Stimulated activated CD4-positive, alpha-beta T cell treated with anti-CD3 and anti-CD28 coated beads, Interleukin-12 subunit alpha, Interleukin-12 subunit beta, amount 100 ng/mL, for 48 hours (primary cell): ENCODE measurements at regions not wholly inside any gene's neighbourhood (a gene's known extent, or its start where the extent isn't known, plus 50 kb on each side); places are given as distances from the start of the nearest gene placed in this dataset.

Experiments used
- DNase-seq, 3 donors: peaks; one replicate each; pipeline ENCODE4 v3.0.0-alpha.2; 2020; ENCODE audit warnings: low read depth in 2 of 3, low spot score in 1 of 3

DNA sequence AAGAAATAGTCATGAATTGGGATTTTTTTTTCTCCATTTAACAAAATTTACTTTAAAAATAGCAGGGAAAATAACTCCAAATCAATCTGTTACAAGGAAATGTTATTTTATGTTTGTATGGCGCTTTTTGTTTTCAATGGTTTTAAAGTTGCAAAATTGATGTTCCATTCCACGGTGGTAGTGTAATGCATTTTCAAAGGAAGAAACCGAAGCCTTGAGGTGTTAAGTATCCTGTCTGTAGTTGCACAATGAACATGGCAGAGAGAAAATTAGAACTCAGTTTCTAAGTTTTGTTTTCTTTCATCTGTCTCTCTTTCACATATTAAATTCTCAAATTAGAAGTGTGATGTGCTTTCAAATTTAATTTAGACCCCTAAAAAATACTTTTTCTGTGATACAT lies 841.8 kb downstream of the USP25 start:
- no peak for DNase-seq

DNA sequence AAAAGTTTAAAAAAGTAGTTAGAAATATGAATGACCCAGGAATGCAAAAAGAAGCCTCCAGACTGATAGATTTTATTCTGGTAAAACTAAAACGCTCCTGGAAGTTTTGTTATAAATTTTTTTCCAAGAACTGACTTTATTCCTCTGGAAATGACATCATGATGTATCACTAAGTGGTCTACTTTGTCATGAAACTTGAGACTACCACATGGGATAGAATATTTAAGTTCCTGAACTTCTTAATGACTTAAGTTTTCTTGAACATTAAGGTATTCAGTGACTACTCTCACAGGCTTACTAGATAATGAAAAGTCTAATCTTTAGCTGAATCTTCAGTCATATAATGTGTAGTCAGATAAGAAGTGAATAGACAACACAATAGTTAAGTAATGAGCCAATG lies 842.2 kb downstream of the USP25 start:
- no peak for DNase-seq

DNA sequence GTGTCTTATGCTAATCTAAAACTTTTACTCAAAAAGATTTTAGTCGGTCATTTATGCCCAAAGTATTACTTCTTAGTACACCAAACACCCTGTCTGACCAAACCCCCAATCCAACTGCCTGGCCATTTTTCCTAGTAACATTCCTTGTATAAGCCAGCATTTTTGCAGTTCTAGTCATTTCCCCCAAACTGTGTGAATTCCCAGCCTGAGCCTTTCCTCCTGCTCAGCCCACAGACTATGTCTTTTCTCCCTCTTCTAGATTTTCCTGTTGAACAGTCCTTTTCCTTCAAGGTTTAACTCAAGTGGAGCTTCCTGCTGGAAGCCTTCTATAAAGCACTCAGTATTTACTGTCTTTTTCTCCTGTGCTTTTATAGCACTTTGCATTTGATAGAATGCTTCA lies 843.8 kb downstream of the USP25 start:
- no peak for DNase-seq

DNA sequence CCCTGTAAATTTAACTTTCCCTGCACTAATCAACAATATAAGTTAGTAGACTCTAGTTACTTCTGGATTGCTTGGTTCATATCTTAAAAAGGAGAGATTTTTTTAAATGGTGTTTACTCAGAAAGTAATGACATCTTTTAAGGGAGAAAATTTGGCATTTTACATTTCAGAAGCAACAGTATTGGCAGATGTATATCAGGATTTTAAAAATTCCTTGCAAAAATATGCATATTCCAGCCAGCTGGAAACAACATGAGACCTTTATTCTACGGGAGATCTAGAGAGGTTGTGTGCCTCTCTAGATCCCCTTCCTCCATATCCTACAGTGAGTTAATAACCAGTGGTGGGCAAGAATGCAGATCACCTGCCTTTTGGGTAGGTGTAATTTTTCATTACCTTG lies 848.2 kb downstream of the USP25 start:
- no peak for DNase-seq

DNA sequence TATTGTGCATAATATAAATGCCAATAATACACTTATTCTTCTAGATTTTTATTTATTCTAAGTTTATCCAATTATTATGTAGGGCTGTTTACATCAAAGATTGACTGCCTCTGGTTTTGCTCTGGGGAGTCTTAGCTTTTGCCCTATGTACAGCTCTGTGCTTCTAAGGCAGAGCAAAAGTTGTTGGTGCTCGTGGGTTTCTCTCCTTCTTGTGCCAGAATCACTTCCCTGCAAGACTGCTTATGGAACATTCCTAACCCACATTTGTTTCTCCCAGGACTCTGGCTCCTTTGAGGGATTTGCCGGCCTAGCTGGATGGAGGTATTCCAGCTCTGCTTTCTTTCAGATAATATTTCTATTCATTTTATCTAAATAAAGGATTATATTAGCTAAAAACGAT lies 849.1 kb downstream of the USP25 start:
- DNase-seq: no peak

DNA sequence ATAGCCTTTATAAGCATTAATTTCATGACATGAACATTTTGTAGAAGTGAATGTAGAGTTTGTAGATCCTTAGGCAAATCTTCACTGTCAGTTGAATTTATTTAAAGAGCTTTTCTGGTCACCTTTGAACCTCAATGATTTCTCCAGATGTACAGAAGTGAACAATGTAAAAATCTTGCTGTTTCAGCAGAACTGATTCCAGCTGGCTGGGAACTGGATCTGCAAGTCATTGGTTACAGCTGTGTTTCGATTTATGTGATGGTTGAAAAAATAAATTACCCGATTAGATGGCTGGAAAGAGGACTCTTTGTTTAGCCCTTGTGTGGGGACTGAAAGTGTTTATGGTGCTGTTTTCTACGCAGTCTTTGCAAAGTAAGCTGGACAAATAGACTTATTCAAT lies 849.8 kb downstream of the USP25 start:
- no peak for DNase-seq

DNA sequence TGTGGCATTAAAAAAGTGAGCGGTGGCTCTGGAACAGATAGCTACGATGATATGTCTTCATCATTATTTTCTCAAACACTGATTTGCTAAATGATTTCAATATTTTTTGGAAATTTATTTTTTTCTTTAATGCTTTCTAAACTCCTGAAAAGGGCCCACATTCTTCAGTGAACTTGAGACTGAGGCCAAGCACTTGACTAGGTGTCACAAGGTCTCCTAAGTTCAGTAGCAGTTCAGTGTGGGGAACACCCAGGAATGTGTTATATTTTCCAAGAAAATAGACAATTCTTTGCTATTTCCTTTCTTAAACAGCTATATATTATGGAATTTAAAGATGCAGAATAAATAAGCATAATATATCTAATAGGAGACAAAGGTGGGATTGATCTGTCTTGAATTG lies 850.9 kb downstream of the USP25 start:
- DNase-seq: no peak

DNA sequence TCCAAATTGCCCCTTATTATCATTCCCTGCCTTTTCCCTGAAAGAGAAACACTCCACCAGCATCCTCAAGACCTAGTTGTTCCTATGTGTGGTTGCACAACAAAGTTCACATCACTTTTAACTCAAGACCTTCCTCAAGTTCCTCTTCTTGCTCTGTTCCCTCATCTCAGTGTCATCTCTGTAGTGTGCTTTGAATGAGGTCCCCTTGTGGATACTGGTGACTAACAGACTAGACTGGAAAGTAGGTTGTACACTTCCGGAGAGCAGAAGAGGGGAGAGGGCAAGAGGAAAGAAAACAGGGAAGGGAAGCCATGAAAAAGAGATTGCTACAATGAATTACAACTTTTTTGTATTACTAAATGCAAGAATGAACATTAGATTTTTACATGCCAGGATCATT lies 853.8 kb downstream of the USP25 start:
- no peak for DNase-seq

DNA sequence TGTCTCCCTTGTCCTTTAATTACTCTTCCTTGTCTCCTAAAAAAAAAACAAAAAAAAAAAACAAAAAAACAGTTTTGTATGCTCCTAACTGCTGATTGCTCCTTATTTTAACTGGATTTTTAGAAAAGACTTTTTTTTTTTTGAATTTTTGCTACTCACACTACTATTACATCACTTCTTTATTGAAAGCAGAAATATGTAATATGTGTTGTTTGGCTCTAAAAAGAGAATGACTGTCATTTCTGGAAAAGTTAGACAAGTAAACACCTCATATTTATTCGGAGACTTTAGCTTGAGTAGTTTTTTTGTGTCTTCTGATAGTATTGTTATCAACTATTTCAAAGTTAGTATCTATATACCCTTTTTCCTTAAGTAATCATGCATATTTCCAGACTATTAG lies 855.0 kb downstream of the USP25 start:
- no peak for DNase-seq

DNA sequence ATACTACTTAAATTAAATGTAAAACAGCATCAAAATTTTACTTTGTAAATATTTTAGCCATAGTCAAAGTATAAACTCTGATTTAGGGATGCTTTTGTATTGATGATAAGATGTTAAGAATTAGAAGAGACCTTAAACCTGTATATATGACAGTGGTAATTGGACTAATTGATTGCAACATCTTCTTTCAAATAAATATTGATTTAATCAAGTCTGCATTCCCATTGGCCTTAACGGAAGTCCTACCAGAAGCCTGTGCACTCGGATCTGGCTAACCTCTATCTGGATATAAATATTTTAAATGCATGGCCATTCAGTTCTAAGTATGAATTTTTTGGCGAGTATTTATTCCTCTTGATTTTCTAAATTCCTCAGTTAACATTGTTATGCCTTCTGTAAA lies 856.1 kb downstream of the USP25 start:
- no peak for DNase-seq

DNA sequence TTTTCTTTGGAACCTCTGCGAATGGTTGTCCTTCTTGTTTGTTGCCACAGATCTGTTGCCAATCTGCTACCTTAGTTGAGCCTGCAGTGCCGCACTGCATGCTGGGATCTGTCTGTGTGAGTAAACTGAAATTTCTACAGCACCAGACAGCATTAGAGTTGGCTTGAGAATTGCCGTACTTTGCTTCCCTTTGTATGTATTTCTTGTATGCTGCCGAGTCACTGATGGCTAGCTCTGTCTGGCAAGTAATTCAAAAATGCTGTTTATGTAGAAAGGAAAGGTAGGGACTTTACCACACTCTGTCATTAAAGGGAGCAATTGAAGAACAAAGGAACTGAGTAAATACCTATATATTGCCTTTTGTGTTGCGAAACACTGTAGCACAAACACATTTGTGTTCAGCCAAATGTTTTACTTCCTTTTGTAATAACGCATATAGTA lies 857.4 kb downstream of the USP25 start:
- DNase-seq: no peak

DNA sequence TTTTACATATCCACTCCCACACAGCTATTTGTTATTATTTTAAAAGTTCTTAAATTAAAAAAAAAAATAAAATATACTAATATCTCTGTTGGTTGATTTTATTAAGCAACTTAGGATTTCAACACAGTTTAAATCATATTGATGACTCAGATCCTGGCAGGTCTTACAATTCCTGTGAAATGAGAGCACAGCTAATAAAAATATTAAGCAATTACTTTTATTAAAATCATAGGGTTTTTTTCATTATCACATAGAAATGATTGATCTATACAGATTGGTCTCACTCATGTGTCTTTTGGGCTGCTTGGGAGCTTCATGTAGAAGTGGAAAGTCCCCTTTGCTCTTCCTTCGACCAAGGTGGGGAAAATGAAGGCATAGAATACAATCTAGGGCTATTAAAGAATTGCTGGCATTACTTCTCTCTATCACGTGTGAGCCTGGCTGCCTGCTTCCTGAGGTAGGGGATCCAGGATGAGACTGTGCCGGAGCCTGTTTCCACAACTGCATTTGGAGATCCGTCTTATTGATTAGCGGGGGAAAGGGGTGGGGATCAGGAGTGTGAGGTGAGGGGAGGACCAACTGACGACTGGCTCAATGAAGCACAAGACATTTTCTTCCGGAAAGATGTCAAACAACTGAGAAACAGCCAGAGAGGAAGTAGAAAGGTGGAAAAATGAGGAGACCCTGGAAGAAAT lies 858.0 kb downstream of the USP25 start:
- no peak for DNase-seq

DNA sequence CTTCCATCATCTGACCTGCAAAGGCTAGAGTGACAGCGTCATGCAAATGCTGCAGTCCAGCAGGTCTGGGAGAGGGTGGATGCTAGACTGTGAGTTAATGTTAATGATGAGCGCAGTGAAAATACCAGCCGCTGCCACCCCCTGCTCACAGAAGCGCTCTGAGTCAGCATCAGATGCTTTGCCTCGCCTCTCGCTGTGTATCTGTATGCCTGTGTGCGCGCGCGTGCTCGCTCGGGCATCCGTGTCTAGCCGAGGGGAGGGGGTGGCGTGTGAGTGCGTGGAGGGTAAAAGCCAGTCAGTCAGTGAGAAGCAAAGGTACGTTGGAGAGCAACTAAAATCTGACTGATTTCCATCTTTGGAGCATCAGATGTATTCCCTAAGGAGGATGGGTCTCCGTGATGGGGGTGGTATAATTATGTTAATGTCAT lies 858.7 kb downstream of the USP25 start:
- DNase-seq: no peak

DNA sequence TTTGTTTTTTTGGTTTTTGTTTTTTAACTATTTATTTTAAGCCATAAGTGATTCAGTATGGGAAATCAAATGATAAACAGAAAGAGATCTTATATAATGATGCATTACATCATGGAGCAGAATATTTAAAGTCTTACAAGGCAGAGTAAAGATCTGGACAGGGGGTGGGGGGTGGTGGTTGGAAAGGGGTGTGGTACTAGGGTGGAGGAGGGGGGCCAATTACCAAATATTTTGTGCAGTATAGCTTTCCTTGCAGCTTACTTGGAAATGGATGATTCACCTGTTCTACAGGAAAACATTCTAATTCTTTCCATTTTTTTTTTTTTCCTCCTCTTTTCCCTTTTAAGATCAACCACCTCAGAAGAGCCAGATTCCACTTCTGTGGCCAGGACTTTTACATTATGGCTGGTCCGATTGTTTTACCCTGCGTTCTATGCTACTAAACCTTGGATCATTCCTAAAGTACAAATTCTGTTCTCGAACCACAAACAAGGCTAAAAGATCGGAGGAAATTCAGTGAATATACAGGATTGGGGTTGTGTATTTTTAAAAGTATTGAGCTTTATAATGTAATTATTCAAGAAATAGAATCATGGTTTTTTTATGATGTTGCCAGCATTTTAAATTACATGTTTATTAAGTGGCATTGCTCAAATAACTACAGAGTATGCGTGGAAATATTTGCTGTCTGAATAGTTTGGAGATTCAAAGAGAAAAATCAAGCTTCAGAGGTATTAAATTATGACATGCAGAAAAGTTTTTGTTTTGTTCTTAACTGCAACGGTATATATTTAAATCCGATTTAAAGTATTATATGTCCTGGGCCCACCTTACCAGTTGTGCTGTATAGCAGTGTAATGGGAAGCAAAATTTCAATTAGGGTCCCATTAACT lies 859.5 kb downstream of the USP25 start:
- DNase-seq: no peak

DNA sequence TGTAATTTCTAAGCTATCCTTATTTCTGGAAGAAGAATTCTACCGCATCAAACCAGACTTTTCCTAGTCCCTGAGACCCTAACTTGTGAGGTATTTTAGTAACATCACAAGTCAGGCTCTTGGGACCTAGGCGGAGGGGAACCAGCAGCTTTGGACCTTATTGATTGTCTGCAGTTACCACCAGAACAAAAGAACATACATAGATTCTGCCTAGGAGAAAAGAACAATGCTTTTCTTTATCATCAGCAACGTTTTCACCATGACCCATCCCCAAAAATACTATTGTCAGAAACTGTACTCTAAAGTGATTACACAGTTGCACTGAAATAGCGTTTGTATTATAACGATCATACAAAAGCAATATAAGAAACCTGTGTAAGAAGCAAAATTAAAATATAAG lies 860.4 kb downstream of the USP25 start:
- no peak for DNase-seq

DNA sequence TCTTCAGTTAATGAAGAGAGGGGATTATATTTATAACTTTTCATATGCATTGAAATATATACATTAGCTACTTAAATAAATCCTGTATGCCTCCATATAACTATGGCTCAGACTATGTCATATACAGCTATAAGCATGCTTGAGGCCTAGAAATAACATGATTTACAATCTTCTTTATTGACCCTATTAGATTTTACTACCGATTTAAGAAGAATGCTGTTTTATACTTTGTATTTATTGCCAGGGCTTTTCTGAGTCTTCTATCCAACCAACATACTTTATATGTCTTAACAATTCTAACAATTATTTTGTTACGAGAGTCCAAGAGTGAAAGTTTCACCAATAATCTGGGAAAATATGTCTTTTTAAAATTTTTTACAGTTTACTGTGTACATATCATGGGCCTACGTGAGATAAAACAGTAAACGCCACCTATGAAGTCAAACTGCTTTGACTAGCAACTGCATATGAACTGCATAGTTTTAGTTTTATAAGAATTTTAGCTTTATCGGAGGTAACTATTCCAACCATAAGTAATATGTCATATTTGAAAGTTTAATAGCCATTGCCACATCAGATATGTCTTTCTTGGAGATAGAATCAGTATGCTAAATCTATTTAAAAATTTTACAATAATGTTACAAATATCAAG lies 861.0 kb downstream of the USP25 start:
- no peak for DNase-seq

DNA sequence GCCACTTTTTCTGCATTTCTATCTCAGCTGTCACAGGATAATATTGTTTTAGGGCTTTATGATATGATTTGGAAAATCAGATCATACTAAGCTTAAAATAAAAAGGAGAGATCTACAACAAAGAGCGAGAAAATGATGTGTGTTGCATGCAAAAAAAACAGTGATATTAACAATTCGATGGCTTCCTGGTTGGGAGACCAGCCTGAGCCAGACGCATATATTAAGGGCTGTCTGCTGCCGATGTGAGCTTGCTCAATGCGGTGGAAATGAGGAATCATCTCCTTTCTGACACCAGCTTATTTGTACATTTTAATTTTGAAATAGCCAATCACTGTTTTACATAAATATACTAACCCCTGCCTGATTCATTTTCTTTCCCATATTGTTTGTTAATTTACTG lies 862.6 kb downstream of the USP25 start:
- DNase-seq: no peak

DNA sequence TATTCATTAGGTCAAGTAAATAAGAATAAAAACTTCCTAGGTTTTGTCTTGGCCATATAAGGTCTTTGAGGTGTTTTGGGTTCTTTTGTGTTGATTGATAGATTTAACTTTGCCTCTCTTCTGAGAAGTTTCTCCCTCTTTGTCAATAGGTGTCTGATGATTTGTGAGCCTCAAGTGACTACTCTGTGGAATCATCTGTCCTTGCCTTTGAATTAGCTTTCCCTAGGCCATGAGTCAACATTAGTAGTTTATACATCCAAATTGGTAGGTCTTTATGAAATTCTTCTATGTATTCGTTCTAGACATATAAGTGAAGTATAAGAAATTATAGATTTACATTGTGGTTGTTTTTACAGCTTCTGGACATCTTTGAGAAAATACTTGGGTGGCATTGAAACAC lies 864.4 kb downstream of the USP25 start:
- no peak for DNase-seq

DNA sequence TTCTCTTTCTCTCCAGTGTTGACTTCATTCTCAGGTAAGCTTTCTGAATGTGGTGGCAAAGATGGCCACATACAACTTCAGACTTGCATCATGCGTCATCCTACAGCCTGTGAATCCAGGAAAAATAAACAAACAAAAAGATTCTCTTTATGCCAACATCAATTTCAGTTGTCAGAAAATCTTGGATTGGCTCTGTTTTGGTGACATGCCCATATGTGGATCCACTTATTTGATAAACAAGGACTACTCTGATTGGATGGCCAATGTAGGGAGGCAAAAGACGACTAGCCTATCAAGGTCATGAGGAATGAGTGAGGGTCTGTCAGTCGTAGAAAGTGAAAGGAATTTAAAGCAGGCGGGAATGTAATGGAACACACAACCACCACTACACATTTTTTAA lies 866.6 kb downstream of the USP25 start:
- DNase-seq: no peak

DNA sequence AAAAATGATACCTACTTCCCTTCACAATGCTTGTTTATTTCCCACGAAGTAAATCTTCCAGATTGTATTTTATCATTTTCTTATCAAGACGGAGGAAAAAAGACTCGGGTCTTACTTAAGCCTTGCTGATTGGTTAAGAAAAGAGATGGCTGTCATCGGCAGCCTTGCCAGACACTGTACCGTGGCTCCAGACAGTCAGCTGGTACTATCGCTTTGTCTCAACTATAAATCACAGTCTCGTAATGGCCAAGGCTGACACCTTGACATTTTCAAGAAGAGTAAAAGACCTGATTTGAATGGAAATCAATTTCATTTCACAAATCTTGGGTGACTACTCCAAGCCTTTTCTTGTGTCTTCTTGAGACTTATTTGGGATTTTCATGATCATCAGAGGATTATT lies 868.0 kb downstream of the USP25 start:
- no peak for DNase-seq

DNA sequence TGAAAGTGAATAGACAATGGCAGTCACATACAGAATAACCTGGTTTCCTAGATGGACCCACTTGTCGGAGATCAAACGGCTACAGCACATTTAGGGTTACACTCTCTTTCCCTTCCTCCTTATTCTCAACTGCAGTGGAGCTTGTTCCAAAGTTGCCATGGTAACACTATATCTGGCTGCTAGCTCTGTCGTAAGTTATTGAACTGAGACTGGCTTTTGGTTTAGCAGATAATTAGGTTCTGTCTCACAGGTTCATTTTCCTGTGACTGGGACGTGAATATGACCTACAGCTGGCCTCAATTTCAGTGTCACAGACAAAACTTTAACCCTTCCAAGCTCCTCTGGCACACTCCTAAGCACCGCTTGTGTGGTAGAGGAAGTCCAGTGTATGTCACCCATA lies 875.8 kb downstream of the USP25 start:
- no peak for DNase-seq

DNA sequence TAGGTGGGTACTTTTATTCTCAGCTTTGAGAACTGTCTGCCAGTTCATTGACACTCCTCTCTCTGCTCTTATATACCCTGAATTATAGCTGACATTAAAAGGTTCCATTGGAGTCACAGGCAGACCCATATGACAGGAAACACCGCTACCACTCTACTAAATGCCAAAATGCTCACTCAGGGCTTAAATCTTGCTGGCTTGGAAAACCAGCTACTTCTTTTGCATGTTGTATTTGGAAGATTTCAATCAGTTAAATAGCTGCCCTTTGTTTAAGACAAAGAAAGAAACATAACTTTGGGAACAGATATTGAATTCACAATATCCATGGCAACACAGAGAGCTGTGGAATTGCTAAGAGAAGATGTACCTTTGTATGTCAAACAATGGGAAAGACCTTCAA lies 876.5 kb downstream of the USP25 start:
- DNase-seq: no peak
